Keratinocyte (primary cell): ENCODE measurements at regions not wholly inside any gene's neighbourhood (a gene's known extent, or its start where the extent isn't known, plus 50 kb on each side); places are given as distances from the start of the nearest gene placed in this dataset.

Experiments
- DNase-seq: peaks from one replicate; pipeline ENCODE4 v3.0.0-alpha.2; 2011; ENCODE audit warnings: low read depth, missing footprints, low spot score
- FAIRE-seq: peaks from 2 replicates; lab custom pipeline; 2011; peaks lifted over from hg19 to GRCh38; lab: Jason Lieb, UNC
- H2AFZ ChIP-seq: 2 replicates; pipeline ENCODE4 v1.6.0; 2012; ENCODE audit warnings: low read length, control low read depth, inconsistent platforms; ENCODE audit not compliant: control insufficient read depth
- H3K27ac ChIP-seq: 2 replicates; pipeline ENCODE4 v1.5.1; 2011; ENCODE audit warnings: low read length; ENCODE audit not compliant: control insufficient read depth, insufficient read depth
- H3K27me3 ChIP-seq: 3 replicates; pipeline ENCODE4 v1.6.0; 2011; ENCODE audit warnings: low read length; ENCODE audit not compliant: control insufficient read depth, insufficient read depth; ENCODE audit errors: extremely low read depth
- H3K36me3 ChIP-seq, 2 experiments: 2 replicates in 1 of 2; 3 replicates in 1 of 2; pipeline ENCODE4 v1.5.1; 2011; ENCODE audit warnings: low read length in 2 of 2, mild to moderate bottlenecking in 1 of 2; ENCODE audit not compliant: control insufficient read depth in 2 of 2, insufficient read depth in 2 of 2; ENCODE audit errors: extremely low read depth in 1 of 2
- H3K4me1 ChIP-seq: 3 replicates; pipeline ENCODE4 v1.5.1; 2011; ENCODE audit warnings: low read length; ENCODE audit not compliant: control insufficient read depth, insufficient read depth; ENCODE audit errors: extremely low read depth
- H3K4me2 ChIP-seq: 3 replicates; pipeline ENCODE4 v1.6.0; 2011; ENCODE audit warnings: low read depth, low read length; ENCODE audit not compliant: control insufficient read depth, insufficient read depth; ENCODE audit errors: extremely low read depth
- H3K4me3 ChIP-seq, 3 experiments: fragments of 200-600 bp in 1 of 3; sonication (generic) in 1 of 3; 2 replicates in 2 of 3; 3 replicates in 1 of 3; pipeline ENCODE4 v1.5.1; 2011 to 2016; ENCODE audit warnings: low read length in 3 of 3, mild to moderate bottlenecking in 3 of 3, control low read depth in 2 of 3, inconsistent platforms in 1 of 3, low read depth in 1 of 3, mixed read lengths in 1 of 3, mixed run types in 1 of 3, moderate library complexity in 1 of 3; ENCODE audit not compliant: control insufficient read depth in 2 of 3, insufficient read depth in 2 of 3; ENCODE audit errors: extremely low read depth in 1 of 3
- H3K79me2 ChIP-seq: 2 replicates; pipeline ENCODE4 v1.6.0; 2012; ENCODE audit warnings: low read length; ENCODE audit not compliant: control insufficient read depth, insufficient read depth
- H3K9ac ChIP-seq: 3 replicates; pipeline ENCODE4 v1.6.0; 2011; ENCODE audit warnings: low read length; ENCODE audit not compliant: control insufficient read depth, insufficient read depth; ENCODE audit errors: extremely low read depth
- H3K9me1 ChIP-seq: 3 replicates; pipeline ENCODE4 v1.6.0; 2011; ENCODE audit warnings: low read length; ENCODE audit not compliant: control insufficient read depth, insufficient read depth; ENCODE audit errors: extremely low read depth
- H3K9me3 ChIP-seq: 2 replicates; pipeline ENCODE4 v1.5.1; 2012; ENCODE audit warnings: low read depth, low read length; ENCODE audit not compliant: control insufficient read depth
- H4K20me1 ChIP-seq: 3 replicates; pipeline ENCODE4 v1.6.0; 2011; ENCODE audit warnings: low read length; ENCODE audit not compliant: control insufficient read depth, insufficient read depth; ENCODE audit errors: extremely low read depth
- CTCF ChIP-seq, 3 experiments: IDR thresholded peaks in 1 of 3; conservative IDR thresholded peaks in 1 of 3; optimal IDR thresholded peaks in 1 of 3; 2 replicates in 2 of 3; 3 replicates in 1 of 3; pipeline versions ENCODE3 to v1.5.1; 2011; ENCODE audit warnings: low read length in 3 of 3, mild to moderate bottlenecking in 3 of 3, moderate library complexity in 2 of 3, control low read depth in 1 of 3, inconsistent platforms in 1 of 3; ENCODE audit not compliant: insufficient read depth in 2 of 3; ENCODE audit errors: extremely low read depth in 1 of 3
- EZH2 ChIP-seq: IDR thresholded peaks from one replicate; pipeline ENCODE4 v1.6.1; 2012; ENCODE audit warnings: inconsistent platforms, mild to moderate bottlenecking, low read length, moderate library complexity
- dilution Hi-C: fragments of 300-500 bp; cut with MboI; formaldehyde crosslinking; loops from one replicate; pipeline ENCODE4 v1.7.0; 2020; ENCODE audit warnings: low sequenced_read_pairs; ENCODE audit not compliant: extremely low pct_ligation_motif_present

GRCh38 chr1:194787001-194787400, 1600.6 kb upstream of the B3GALT2 start:
- dilution Hi-C loops: no loop called here
- H3K9me3 ChIP-seq: no peaks in the 10 kb centered on the region
- no peak overlapping the region for H3K9ac ChIP-seq
- no peaks in the 10 kb centered on the region for H3K79me2 ChIP-seq
- H3K36me3 ChIP-seq: no peaks in the 10 kb centered on the region
- TF ChIP-seq CTCF (optimal IDR thresholded peaks at IDR 0.05 in 1 of 3, IDR thresholded peaks at IDR 0.05 in 1 of 3, conservative IDR thresholded peaks at IDR 0.05 in 1 of 3; ENCODE audit: extremely low read depth in 1 of 3, insufficient read depth in 2 of 3, low read length in 3 of 3) (no peak), EZH2 (no peak)
- H3K9me1 ChIP-seq: no peaks in the 10 kb centered on the region
- no peak overlapping the region for H3K4me3 ChIP-seq
- H2AFZ ChIP-seq: no peak overlapping the region
- no peak for DNase-seq
- no peak overlapping the region for H3K4me2 ChIP-seq
- H4K20me1 ChIP-seq: no peaks in the 10 kb centered on the region
- FAIRE-seq: no peak
- H3K4me1 ChIP-seq: no peaks in the 10 kb centered on the region
- H3K27me3 ChIP-seq: no peaks in the 10 kb centered on the region
- H3K27ac ChIP-seq: no peak overlapping the region

GRCh38 chr1:194786027-194786426, 1599.6 kb upstream of the B3GALT2 start:
- Histone ChIP-seq H3K9me3 (no peaks in the 10 kb centered on the region), H3K9me1 (no peaks in the 10 kb centered on the region), H3K4me3 (no peak overlapping the region), H3K27ac (no peak overlapping the region), H3K79me2 (no peaks in the 10 kb centered on the region), H3K36me3 (no peaks in the 10 kb centered on the region), H3K4me2 (no peak overlapping the region), H2AFZ (no peak overlapping the region), H3K27me3 (no peaks in the 10 kb centered on the region), H3K4me1 (no peaks in the 10 kb centered on the region), H4K20me1 (no peaks in the 10 kb centered on the region), H3K9ac (no peak overlapping the region)
- dilution Hi-C loops: no loop called here
- no peak for FAIRE-seq
- DNase-seq: no peak
- TF ChIP-seq CTCF (optimal IDR thresholded peaks at IDR 0.05 in 1 of 3, IDR thresholded peaks at IDR 0.05 in 1 of 3, conservative IDR thresholded peaks at IDR 0.05 in 1 of 3; ENCODE audit: extremely low read depth in 1 of 3, insufficient read depth in 2 of 3, low read length in 3 of 3) (no peak), EZH2 (no peak)
